ENCODE measurements at regions not wholly inside any gene's neighbourhood (a gene's known extent, or its start where the extent isn't known, plus 50 kb on each side); places are given as distances from the start of the nearest gene placed in this dataset. TPM values are rescaled to one million over a fixed set of nuclear protein-coding genes. Genes with fewer than 3 reads are reported as not detected.
A peak's percentile ranks its signal among the peaks of the same experiment; 100 is the strongest.

MicroRNA genes in the stretch of these regions (microRNA counts, 767-probe panel; counts per million panel counts)
- microRNA hsa-miR-548a-3p = 723 counts per million, percentile 96 among the panel's probes with 10 or more counts

Small RNA genes in the stretch of these regions (microRNA-seq; reads per million reads assigned to microRNA genes)
- not detected for gene MIR548A1 (ENCODE audit: borderline number of aligned reads, borderline replicate concordance)

Small RNA genes in the stretch of these regions (small RNA-seq; reads per million reads assigned to genes)
- gene MIR548A1 (ENCODE audit: insufficient read depth, insufficient read length, low read depth, low replicate concordance) = not detected
- not detected for gene RNA5SP205 (ENCODE audit: insufficient read depth, insufficient read length, low read depth, low replicate concordance)
- gene RNU6-801P (ENCODE audit: insufficient read depth, insufficient read length, low read depth, low replicate concordance) = not detected

Data from endothelial cell of umbilical vein (primary cell).